H1 (cell line): ENCODE measurements at regions not wholly inside any gene's neighbourhood (a gene's known extent, or its start where the extent isn't known, plus 50 kb on each side); places are given as distances from the start of the nearest gene placed in this dataset.

Experiments
- CTCF ChIA-PET: fragments of 300-600 bp; sonication (Branson Sonifier 250); formaldehyde crosslinking; loops from one replicate; lab custom pipeline; 2021; ENCODE audit not compliant: partially characterized antibody; lab: Charles Lee
- POLR2A ChIA-PET: fragments of 300-600 bp; sonication (Branson Sonifier 250); formaldehyde crosslinking; loops from one replicate; lab custom pipeline; 2021; ENCODE audit warnings: inconsistent platforms; ENCODE audit not compliant: partially characterized antibody; lab: Charles Lee
- DNase-seq, 2 experiments: peaks; one replicate each; pipeline versions ENCODE4 v3.0.0 to v3.0.0-alpha.2; 2010 to 2022; ENCODE audit warnings: low spot score in 2 of 2, low read depth in 1 of 2, mixed read lengths in 1 of 2
- FAIRE-seq: peaks from 2 replicates; lab custom pipeline; 2011; peaks lifted over from hg19 to GRCh38; lab: Jason Lieb, UNC
- H2AFZ ChIP-seq: 2 replicates; pipeline ENCODE4 v1.8.1; 2012; ENCODE audit warnings: low read length, inconsistent platforms
- H2AK5ac ChIP-seq: 2 replicates; pipeline ENCODE4 v1.6.1; 2013; ENCODE audit warnings: low read depth, low read length
- H2BK120ac ChIP-seq: replicated peaks from 2 replicates; pipeline ENCODE3; 2013; ENCODE audit warnings: low read depth, low read length, inconsistent platforms
- H2BK12ac ChIP-seq: 2 replicates; pipeline ENCODE4 v1.6.1; 2013; ENCODE audit warnings: low read depth, low read length
- H2BK15ac ChIP-seq: 2 replicates; pipeline ENCODE4 v1.6.1; 2013; ENCODE audit warnings: low read length
- H2BK20ac ChIP-seq: 2 replicates; pipeline ENCODE4 v1.6.1; 2013; ENCODE audit warnings: low read length
- H2BK5ac ChIP-seq: 2 replicates; pipeline ENCODE4 v1.6.1; 2013; ENCODE audit warnings: low read depth, low read length
- H3K14ac ChIP-seq: 2 replicates; pipeline ENCODE4 v1.6.1; 2013; ENCODE audit warnings: inconsistent platforms; ENCODE audit not compliant: insufficient read length
- H3K18ac ChIP-seq: 2 replicates; pipeline ENCODE4 v1.6.1; 2013; ENCODE audit warnings: low read length; ENCODE audit errors: extremely low read depth
- H3K23ac ChIP-seq: 2 replicates; pipeline ENCODE4 v1.6.1; 2013; ENCODE audit warnings: inconsistent platforms; ENCODE audit not compliant: insufficient read length
- H3K23me2 ChIP-seq: 2 replicates; pipeline ENCODE4 v1.6.1; 2013; ENCODE audit warnings: low read depth, low read length
- H3K27ac ChIP-seq: 2 replicates; pipeline ENCODE4 v1.6.1; 2011; ENCODE audit warnings: low read depth, low read length, inconsistent platforms
- H3K27me3 ChIP-seq, 4 experiments: replicated peaks in 1 of 4; 1 replicate in 1 of 4; 2 replicates in 3 of 4; pipeline versions ENCODE4 v1.6.1 to v1.8.1; 2011 to 2013; ENCODE audit warnings: low read length in 3 of 4, mild to moderate bottlenecking in 3 of 4, inconsistent platforms in 2 of 4, mixed read lengths in 2 of 4, moderate library complexity in 1 of 4; ENCODE audit not compliant: control insufficient read depth in 3 of 4, insufficient read depth in 3 of 4; ENCODE audit errors: extremely low read depth in 1 of 4
- H3K36me3 ChIP-seq, 4 experiments: 2 replicates each; pipeline versions ENCODE4 v1.6.1 to v1.8.1; 2011 to 2013; ENCODE audit warnings: mild to moderate bottlenecking in 4 of 4, low read length in 3 of 4, moderate library complexity in 2 of 4, control low read depth in 1 of 4, inconsistent platforms in 1 of 4; ENCODE audit not compliant: insufficient read depth in 4 of 4, control insufficient read depth in 2 of 4
- H3K4ac ChIP-seq: replicated peaks from 2 replicates; pipeline ENCODE3; 2013; ENCODE audit warnings: low read length, low read depth, mixed read lengths, inconsistent platforms; ENCODE audit not compliant: insufficient read length
- H3K4me1 ChIP-seq, 4 experiments: replicated peaks in 1 of 4; 1 replicate in 1 of 4; 2 replicates in 3 of 4; pipeline versions ENCODE4 v1.6.1 to v1.8.1; 2011 to 2013; ENCODE audit warnings: low read length in 3 of 4, inconsistent platforms in 2 of 4, mixed read lengths in 1 of 4; ENCODE audit not compliant: insufficient read depth in 4 of 4, control insufficient read depth in 3 of 4
- H3K4me2 ChIP-seq, 2 experiments: 2 replicates each; pipeline versions ENCODE4 v1.6.1 to v1.8.1; 2011 to 2013; ENCODE audit warnings: low read depth in 2 of 2, low read length in 2 of 2, control low read depth in 1 of 2, inconsistent platforms in 1 of 2, mild to moderate bottlenecking in 1 of 2; ENCODE audit not compliant: insufficient read depth in 1 of 2
- H3K4me3 ChIP-seq, 4 experiments: fragments of 200-600, 300-600 bp in 1 of 4; sonication (generic), shearing (Covaris generic), sonication (Bioruptor Twin) in 1 of 4; 2 replicates each; pipeline versions ENCODE4 v1.5.1 to v1.8.1; 2011 to 2016; ENCODE audit warnings: low read length in 4 of 4, low read depth in 3 of 4, control low read depth in 2 of 4, inconsistent platforms in 2 of 4, mild to moderate bottlenecking in 2 of 4, mixed read lengths in 1 of 4, moderate library complexity in 1 of 4; ENCODE audit not compliant: insufficient read depth in 2 of 4; ENCODE audit errors: extremely low read depth in 1 of 4
- H3K56ac ChIP-seq: replicated peaks from 2 replicates; pipeline ENCODE3; 2013; ENCODE audit warnings: low read depth, mild to moderate bottlenecking, mixed read lengths, low read length, inconsistent platforms; ENCODE audit not compliant: insufficient read length
- H3K79me1 ChIP-seq: 2 replicates; pipeline ENCODE4 v1.6.1; 2013; ENCODE audit warnings: low read depth, low read length, control low read depth
- H3K79me2 ChIP-seq, 2 experiments: 2 replicates each; pipeline versions ENCODE4 v1.6.1 to v1.8.1; 2012 to 2013; ENCODE audit warnings: low read length in 2 of 2, mild to moderate bottlenecking in 2 of 2, inconsistent platforms in 1 of 2; ENCODE audit not compliant: insufficient read depth in 2 of 2, control insufficient read depth in 1 of 2
- H3K9ac ChIP-seq, 4 experiments: replicated peaks in 1 of 4; 1 replicate in 1 of 4; 2 replicates in 3 of 4; pipeline versions ENCODE4 v1.6.1 to v1.8.1; 2011 to 2013; ENCODE audit warnings: low read depth in 3 of 4, low read length in 3 of 4, control low read depth in 2 of 4, mild to moderate bottlenecking in 2 of 4, moderate library complexity in 2 of 4, inconsistent platforms in 1 of 4; ENCODE audit errors: extremely low read depth in 1 of 4
- H3K9me3 ChIP-seq, 2 experiments: 2 replicates each; pipeline versions ENCODE4 v1.6.1 to v1.8.1; 2012 to 2013; ENCODE audit warnings: mild to moderate bottlenecking in 2 of 2, moderate library complexity in 2 of 2, control low read depth in 1 of 2, inconsistent platforms in 1 of 2, low read depth in 1 of 2, low read length in 1 of 2, mixed read lengths in 1 of 2; ENCODE audit not compliant: insufficient read depth in 2 of 2
- H4K20me1 ChIP-seq, 2 experiments: replicated peaks in 1 of 2; 2 replicates each; pipeline versions ENCODE3 to v1.8.1; 2011 to 2013; ENCODE audit warnings: inconsistent platforms in 2 of 2, low read length in 2 of 2, mild to moderate bottlenecking in 1 of 2; ENCODE audit not compliant: insufficient read depth in 2 of 2, control insufficient read depth in 1 of 2
- H4K5ac ChIP-seq: 2 replicates; pipeline ENCODE4 v1.6.1; 2013; ENCODE audit warnings: low read length, low read depth, mixed read lengths, inconsistent platforms; ENCODE audit not compliant: insufficient read length
- H4K8ac ChIP-seq: 2 replicates; pipeline ENCODE4 v1.8.0; 2013; ENCODE audit warnings: mild to moderate bottlenecking, moderate library complexity, low read length, inconsistent platforms; ENCODE audit not compliant: insufficient read depth; ENCODE audit errors: extremely low read depth
- H4K91ac ChIP-seq: replicated peaks from 2 replicates; pipeline ENCODE3; 2013; ENCODE audit warnings: low read length, mixed read lengths, inconsistent platforms; ENCODE audit not compliant: insufficient read length
- CEBPB ChIP-seq: IDR thresholded peaks from 2 replicates; pipeline ENCODE4 v1.6.1; 2012; ENCODE audit warnings: low read depth, low read length
- GABPA ChIP-seq: IDR thresholded peaks from 2 replicates; pipeline ENCODE4 v1.6.1; 2011; ENCODE audit warnings: mild to moderate bottlenecking, low read length, moderate library complexity, borderline replicate concordance; ENCODE audit not compliant: insufficient read depth
- KDM1A ChIP-seq: fragments of 200-600, 300-600 bp; sonication (generic); IDR thresholded peaks from 2 replicates; pipeline ENCODE4 v1.7.1; 2016; ENCODE audit warnings: mild to moderate bottlenecking, low read length, borderline replicate concordance
- KDM4A ChIP-seq: IDR thresholded peaks from one replicate; pipeline ENCODE4 v1.7.1; 2012; ENCODE audit warnings: low read depth, mild to moderate bottlenecking, moderate library complexity, low read length, inconsistent platforms; ENCODE audit not compliant: severe bottlenecking
- NRF1 ChIP-seq: IDR thresholded peaks from 2 replicates; pipeline ENCODE4 v1.6.1; 2011; ENCODE audit warnings: mild to moderate bottlenecking, low read depth, low read length, improper control_type of control experiment
- POLR2A ChIP-seq, 2 experiments: IDR thresholded peaks; 1 replicate in 1 of 2; 2 replicates in 1 of 2; pipeline ENCODE4 v1.6.1; 2011; ENCODE audit warnings: low read depth in 2 of 2, low read length in 2 of 2, mild to moderate bottlenecking in 2 of 2; ENCODE audit errors: control extremely low read depth in 1 of 2
- SP4 ChIP-seq: IDR thresholded peaks from 2 replicates; pipeline ENCODE4 v1.6.1; 2012; ENCODE audit warnings: low read length, inconsistent platforms
- SRF ChIP-seq: IDR thresholded peaks from 2 replicates; pipeline ENCODE4 v1.6.1; 2011; ENCODE audit warnings: mild to moderate bottlenecking, low read depth, low read length, moderate library complexity
- SUZ12 ChIP-seq: fragments of 200-600 bp; sonication (generic); IDR thresholded peaks from 2 replicates; pipeline ENCODE4 v1.6.1; 2012; ENCODE audit warnings: mild to moderate bottlenecking, inconsistent platforms, low read length, moderate library complexity, mixed read lengths
- TAF1 ChIP-seq: IDR thresholded peaks from 2 replicates; pipeline ENCODE4 v1.6.1; 2011; ENCODE audit warnings: mild to moderate bottlenecking, low read depth, low read length
- TAF7 ChIP-seq: optimal IDR thresholded peaks from 2 replicates; pipeline ENCODE3; 2011; ENCODE audit warnings: low read depth, mild to moderate bottlenecking, inconsistent platforms, low read length, moderate library complexity, borderline replicate concordance
- TBP ChIP-seq: IDR thresholded peaks from 2 replicates; pipeline ENCODE4 v1.6.1; 2011; ENCODE audit warnings: low read depth, low read length, improper control_type of control experiment
- TCF12 ChIP-seq: IDR thresholded peaks from 2 replicates; pipeline ENCODE4 v1.6.1; 2011; ENCODE audit warnings: low read depth, mild to moderate bottlenecking, low read length
- TEAD4 ChIP-seq: IDR thresholded peaks from 2 replicates; pipeline ENCODE4 v1.6.1; 2012; ENCODE audit warnings: low read depth, low read length, inconsistent platforms, mixed read lengths
- WGBS, 2 experiments: shearing (Covaris generic) in 1 of 2; methylation state at CpG; one replicate each; pipeline versions ENCODE4 v1.1.6 to v1.1.7; 2013 to 2015; ENCODE audit warnings: low lambda C conversion rate in 2 of 2, mixed read lengths in 2 of 2, inconsistent platforms in 1 of 2, low coverage in 1 of 2, missing lambda C conversion rate in 1 of 2; ENCODE audit not compliant: insufficient replicate concordance in 2 of 2, insufficient coverage in 1 of 2, insufficient read length in 1 of 2; ENCODE audit errors: extremely low coverage in 1 of 2, missing lambda C conversion rate in 1 of 2; 5-methylcytosine and 5-hydroxymethylcytosine counted together
- TF ChIP-seq, protein P1 (sequence below): IDR thresholded peaks from 2 replicates; pipeline ENCODE4 v1.6.1; 2011; ENCODE audit warnings: low read depth, mild to moderate bottlenecking, low read length; ENCODE audit not compliant: insufficient read depth

- H3K4ac ChIP-seq = no peak overlapping the region
- no peak overlapping the region for H4K5ac ChIP-seq
- H4K20me1 ChIP-seq = no peaks in the 10 kb centered on the region
- H3K79me2 ChIP-seq = no peaks in the 10 kb centered on the region
- no peak overlapping the region for H3K4me3 ChIP-seq
- H3K14ac ChIP-seq = no peak overlapping the region
- 91% methylated on average over 9 of the region's 9 CpGs; no CpG with 5 or more reads in 1 of the 2 experiments for WGBS, 2 experiments
- H2AFZ ChIP-seq = no peak overlapping the region; the same call in 1 of the 2 replicates
- no peak overlapping the region for H3K18ac ChIP-seq
- POLR2A ChIA-PET = no interaction called here
- H3K79me1 ChIP-seq = no peaks in the 10 kb centered on the region
- H2BK12ac ChIP-seq = no peak overlapping the region
- no peaks in the 10 kb centered on the region for H3K4me1 ChIP-seq
- peak overlapping the region; percentile 59; the same call in 1 of the 2 replicates for H4K8ac ChIP-seq
- H3K27ac ChIP-seq = no peak overlapping the region
- no peak overlapping the region for H2BK15ac ChIP-seq
- H3K9ac ChIP-seq = no peak overlapping the region
- H2BK5ac ChIP-seq = no peak overlapping the region
- no peaks in the 10 kb centered on the region for H3K36me3 ChIP-seq
- DNase-seq (no peak), FAIRE-seq (no peak)
- H3K9me3 ChIP-seq = no peaks in the 10 kb centered on the region
- H3K4me2 ChIP-seq = no peak overlapping the region
- H4K91ac ChIP-seq = no peak overlapping the region
- H2AK5ac ChIP-seq = no peak overlapping the region
- no peak overlapping the region for H3K23ac ChIP-seq
- no peak overlapping the region for H2BK20ac ChIP-seq
- no peaks in the 10 kb centered on the region for H3K23me2 ChIP-seq
- CTCF ChIA-PET = interaction anchor here (0.7 to 1.2 kb wide), 2 partner anchors 9 to 10 kb away, joined by 3 read pairs; no protein-coding TSS in a partner anchor
- H3K27me3 ChIP-seq = no peaks in the 10 kb centered on the region
- H2BK120ac ChIP-seq = no peak overlapping the region
- H3K56ac ChIP-seq = no peak overlapping the region
- TF ChIP-seq POLR2A (IDR thresholded peaks at IDR 0.05; ENCODE audit: control extremely low read depth in 1 of 2, low read depth in 2 of 2, low read length in 2 of 2) = no peak
- TF ChIP-seq KDM4A = no peak
- TF ChIP-seq KDM1A = no peak
- TF ChIP-seq GABPA = no peak
- no peak for TF ChIP-seq NRF1
- TF ChIP-seq TEAD4 = no peak
- no peak for TF ChIP-seq TAF7
- TF ChIP-seq SUZ12 = no peak
- no peak for TF ChIP-seq TBP
- no peak for TF ChIP-seq TCF12
- TF ChIP-seq TAF1 = no peak
- TF ChIP-seq, protein P1, sequence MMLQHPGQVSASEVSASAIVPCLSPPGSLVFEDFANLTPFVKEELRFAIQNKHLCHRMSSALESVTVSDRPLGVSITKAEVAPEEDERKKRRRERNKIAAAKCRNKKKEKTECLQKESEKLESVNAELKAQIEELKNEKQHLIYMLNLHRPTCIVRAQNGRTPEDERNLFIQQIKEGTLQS = no peak
- no peak for TF ChIP-seq CEBPB
- no peak for TF ChIP-seq SRF
- no peak for TF ChIP-seq SP4
Observed at GRCh38 chr2:5401115-5401657, 291.0 kb upstream of the SOX11 start.
